Osteocyte (in vitro differentiated cells): ENCODE measurements at regions not wholly inside any gene's neighbourhood (a gene's known extent, or its start where the extent isn't known, plus 50 kb on each side); places are given as distances from the start of the nearest gene placed in this dataset.

Experiments used
- DNase-seq: peaks from one replicate; pipeline ENCODE4 v3.0.0; 2021; ENCODE audit warnings: mixed read lengths; ENCODE audit not compliant: unreplicated experiment; ENCODE audit errors: extremely low spot score
- H3K27ac Mint-ChIP-seq: one replicate; pipeline ENCODE4 v1.8.0; 2021; ENCODE audit warnings: mild to moderate bottlenecking, mixed read lengths; ENCODE audit not compliant: unreplicated experiment
- H3K27me3 Mint-ChIP-seq: one replicate; pipeline ENCODE4 v1.8.0; 2021; ENCODE audit warnings: mixed read lengths; ENCODE audit not compliant: unreplicated experiment
- H3K36me3 Mint-ChIP-seq: one replicate; pipeline ENCODE4 v1.8.0; 2021; ENCODE audit warnings: mixed read lengths; ENCODE audit not compliant: unreplicated experiment
- H3K4me1 Mint-ChIP-seq: one replicate; pipeline ENCODE4 v1.8.0; 2021; ENCODE audit warnings: mixed read lengths; ENCODE audit not compliant: unreplicated experiment
- H3K4me3 Mint-ChIP-seq: one replicate; pipeline ENCODE4 v1.8.0; 2021; ENCODE audit warnings: mild to moderate bottlenecking, moderate library complexity, mixed read lengths; ENCODE audit not compliant: unreplicated experiment
- H3K9me3 Mint-ChIP-seq: one replicate; pipeline ENCODE4 v1.8.0; 2021; ENCODE audit warnings: mixed read lengths; ENCODE audit not compliant: unreplicated experiment
- CTCF ChIP-seq: fragments of 200-600 bp; sonication (generic); IDR thresholded peaks from 2 replicates; pipeline ENCODE4 v1.5.0; 2021; ENCODE audit warnings: antibody characterized with exemption, mild to moderate bottlenecking, moderate library complexity

- no peaks in the 10 kb centered on the region for H3K36me3 Mint-ChIP-seq
- H3K9me3 Mint-ChIP-seq = peaks cover 6% of the 10 kb centered on the region
- no peak for DNase-seq
- TF ChIP-seq CTCF = no peak
- no peak overlapping the region for H3K27ac Mint-ChIP-seq
- no peaks in the 10 kb centered on the region for H3K27me3 Mint-ChIP-seq
- peaks cover 6% of the 10 kb centered on the region for H3K4me1 Mint-ChIP-seq
- H3K4me3 Mint-ChIP-seq = no peak overlapping the region
Measured at GRCh38 chr5:18023986-18024385, 389.7 kb downstream of the TAF11L14 start.

- H3K9me3 Mint-ChIP-seq = peaks cover 6% of the 10 kb centered on the region
- H3K27me3 Mint-ChIP-seq = no peaks in the 10 kb centered on the region
- DNase-seq = no peak
- no peaks in the 10 kb centered on the region for H3K36me3 Mint-ChIP-seq
- H3K4me3 Mint-ChIP-seq = no peak overlapping the region
- H3K27ac Mint-ChIP-seq = no peak overlapping the region
- TF ChIP-seq CTCF = no peak
- peaks cover 6% of the 10 kb centered on the region for H3K4me1 Mint-ChIP-seq
Measured at GRCh38 chr5:18024542-18024941, 390.3 kb downstream of the TAF11L14 start.

GRCh38 chr5:18027241-18027867 is 393.1 kb downstream of the TAF11L14 start:
- H3K4me3 Mint-ChIP-seq = no peak overlapping the region

GRCh38 chr5:18028036-18028435 is 393.8 kb downstream of the TAF11L14 start:
- no peak for TF ChIP-seq CTCF
- H3K27me3 Mint-ChIP-seq = no peaks in the 10 kb centered on the region
- no peaks in the 10 kb centered on the region for H3K36me3 Mint-ChIP-seq

More at GRCh38 chr5:18027241-18027867, 393.1 kb downstream of the TAF11L14 start:
- no peak for DNase-seq
- Mint-ChIP-seq H3K9me3 (peaks cover 6% of the 10 kb centered on the region), H3K4me1 (peaks cover 10% of the 10 kb centered on the region), H3K27ac (no peak overlapping the region), H3K27me3 (no peaks in the 10 kb centered on the region), H3K36me3 (no peaks in the 10 kb centered on the region)
- TF ChIP-seq CTCF = no peak

GRCh38 chr5:18032744-18033143 is 398.5 kb downstream of the TAF11L14 start:
- Mint-ChIP-seq H3K36me3 (no peaks in the 10 kb centered on the region), H3K9me3 (no peaks in the 10 kb centered on the region), H3K27ac (no peak overlapping the region), H3K27me3 (no peaks in the 10 kb centered on the region), H3K4me1 (peaks cover 4% of the 10 kb centered on the region), H3K4me3 (no peak overlapping the region)
- no peak for TF ChIP-seq CTCF
- no peak for DNase-seq

More at GRCh38 chr5:18028036-18028435, 393.8 kb downstream of the TAF11L14 start:
- Mint-ChIP-seq H3K27ac (no peak overlapping the region), H3K4me1 (peaks cover 10% of the 10 kb centered on the region), H3K4me3 (no peak overlapping the region), H3K9me3 (peaks cover 6% of the 10 kb centered on the region)
- no peak for DNase-seq
